Mesenchymal stem cell (in vitro differentiated cells and primary cell): ENCODE measurements at regions not wholly inside any gene's neighbourhood (a gene's known extent, or its start where the extent isn't known, plus 50 kb on each side); places are given as distances from the start of the nearest gene placed in this dataset.

Source experiments
- DNase-seq: peaks from one replicate; pipeline ENCODE4 v3.0.0-alpha.2; 2013
- H2AFZ ChIP-seq: one replicate; pipeline ENCODE4 v1.6.1; 2013; ENCODE audit warnings: low read depth, mild to moderate bottlenecking, control low read depth, inconsistent platforms, low read length, moderate library complexity
- H2AK5ac ChIP-seq: 2 replicates; pipeline ENCODE4 v1.6.1; 2013; ENCODE audit warnings: low read length, moderate library complexity, mild to moderate bottlenecking, inconsistent platforms; ENCODE audit not compliant: severe bottlenecking
- H2BK120ac ChIP-seq: one replicate; pipeline ENCODE4 v1.6.1; 2013; ENCODE audit warnings: low read depth, mild to moderate bottlenecking, inconsistent platforms, low read length, moderate library complexity
- H2BK12ac ChIP-seq, 2 experiments: one replicate each; pipeline ENCODE4 v1.6.1; 2013; ENCODE audit warnings: inconsistent platforms in 2 of 2, low read length in 2 of 2, mild to moderate bottlenecking in 2 of 2, moderate library complexity in 2 of 2, control low read depth in 1 of 2
- H2BK15ac ChIP-seq: one replicate; pipeline ENCODE4 v1.6.1; 2013; ENCODE audit warnings: mild to moderate bottlenecking, low read depth, inconsistent platforms; ENCODE audit not compliant: poor library complexity, severe bottlenecking
- H2BK5ac ChIP-seq: 2 replicates; pipeline ENCODE4 v1.6.1; 2013; ENCODE audit warnings: low read depth, mild to moderate bottlenecking, low read length, control low read depth, inconsistent platforms; ENCODE audit not compliant: poor library complexity, severe bottlenecking
- H3K14ac ChIP-seq, 2 experiments: one replicate each; pipeline ENCODE4 v1.6.1; 2013; ENCODE audit warnings: inconsistent platforms in 2 of 2, low read length in 2 of 2, control low read depth in 1 of 2, mild to moderate bottlenecking in 1 of 2, moderate library complexity in 1 of 2
- H3K18ac ChIP-seq, 2 experiments: one replicate each; pipeline ENCODE4 v1.6.1; 2013; ENCODE audit warnings: inconsistent platforms in 2 of 2, low read length in 2 of 2, control low read depth in 1 of 2, low read depth in 1 of 2, mild to moderate bottlenecking in 1 of 2
- H3K23ac ChIP-seq, 2 experiments: one replicate each; pipeline ENCODE4 v1.6.1; 2013; ENCODE audit warnings: inconsistent platforms in 2 of 2, low read length in 2 of 2, mild to moderate bottlenecking in 2 of 2, moderate library complexity in 2 of 2, control low read depth in 1 of 2
- H3K27ac ChIP-seq: 2 replicates; pipeline ENCODE4 v1.5.1; 2013; ENCODE audit warnings: mild to moderate bottlenecking, moderate library complexity, low read length, control low read depth, inconsistent platforms; ENCODE audit not compliant: poor library complexity, severe bottlenecking
- H3K27me3 ChIP-seq, 2 experiments: 2 replicates each; pipeline versions ENCODE4 v1.6.1 to v1.7.0; 2013; ENCODE audit warnings: low read length in 2 of 2, mild to moderate bottlenecking in 2 of 2, moderate library complexity in 2 of 2, control low read depth in 1 of 2, inconsistent platforms in 1 of 2; ENCODE audit not compliant: control insufficient read depth in 1 of 2, insufficient read depth in 1 of 2
- H3K36me3 ChIP-seq, 2 experiments: 2 replicates each; pipeline versions ENCODE4 v1.6.1 to v1.7.0; 2013; ENCODE audit warnings: low read length in 2 of 2, control low read depth in 1 of 2, inconsistent platforms in 1 of 2, low read depth in 1 of 2, mild to moderate bottlenecking in 1 of 2; ENCODE audit not compliant: insufficient read depth in 2 of 2, control insufficient read depth in 1 of 2
- H3K4ac ChIP-seq, 2 experiments: one replicate each; pipeline ENCODE4 v1.6.1; 2013; ENCODE audit warnings: inconsistent platforms in 2 of 2, low read length in 2 of 2, mild to moderate bottlenecking in 2 of 2, moderate library complexity in 2 of 2, control low read depth in 1 of 2, low read depth in 1 of 2
- H3K4me1 ChIP-seq: 2 replicates; pipeline ENCODE4 v1.6.1; 2013; ENCODE audit warnings: low read depth, low read length, control low read depth; ENCODE audit not compliant: control insufficient read depth, insufficient read depth
- H3K4me2 ChIP-seq: 2 replicates; pipeline ENCODE4 v1.6.1; 2013; ENCODE audit warnings: low read length, mild to moderate bottlenecking, inconsistent platforms; ENCODE audit not compliant: poor library complexity, severe bottlenecking
- H3K4me3 ChIP-seq, 2 experiments: 2 replicates each; pipeline versions ENCODE4 v1.5.1 to v1.7.0; 2013; ENCODE audit warnings: low read length in 2 of 2, mild to moderate bottlenecking in 2 of 2, control low read depth in 1 of 2, low read depth in 1 of 2; ENCODE audit not compliant: insufficient read depth in 1 of 2
- H3K79me1 ChIP-seq: replicated peaks from 2 replicates; pipeline ENCODE4 v1.6.1; 2013; ENCODE audit warnings: mild to moderate bottlenecking, control low read depth, low read length, inconsistent platforms; ENCODE audit not compliant: poor library complexity, severe bottlenecking
- H3K9ac ChIP-seq: 2 replicates; pipeline ENCODE4 v1.7.0; 2013; ENCODE audit warnings: mild to moderate bottlenecking, low read length, moderate library complexity
- H3K9me3 ChIP-seq: 2 replicates; pipeline ENCODE4 v1.7.0; 2013; ENCODE audit warnings: mild to moderate bottlenecking, low read length; ENCODE audit not compliant: control insufficient read depth
- H4K8ac ChIP-seq: one replicate; pipeline ENCODE4 v1.6.1; 2013; ENCODE audit warnings: inconsistent platforms, mild to moderate bottlenecking, low read length, moderate library complexity
- H4K91ac ChIP-seq: one replicate; pipeline ENCODE4 v1.6.1; 2013; ENCODE audit warnings: mild to moderate bottlenecking, low read length, inconsistent platforms
- WGBS: methylation state at CpG from one replicate; pipeline ENCODE4 v1.1.7; 2013; ENCODE audit warnings: mixed read lengths; 5-methylcytosine and 5-hydroxymethylcytosine counted together

DNA sequence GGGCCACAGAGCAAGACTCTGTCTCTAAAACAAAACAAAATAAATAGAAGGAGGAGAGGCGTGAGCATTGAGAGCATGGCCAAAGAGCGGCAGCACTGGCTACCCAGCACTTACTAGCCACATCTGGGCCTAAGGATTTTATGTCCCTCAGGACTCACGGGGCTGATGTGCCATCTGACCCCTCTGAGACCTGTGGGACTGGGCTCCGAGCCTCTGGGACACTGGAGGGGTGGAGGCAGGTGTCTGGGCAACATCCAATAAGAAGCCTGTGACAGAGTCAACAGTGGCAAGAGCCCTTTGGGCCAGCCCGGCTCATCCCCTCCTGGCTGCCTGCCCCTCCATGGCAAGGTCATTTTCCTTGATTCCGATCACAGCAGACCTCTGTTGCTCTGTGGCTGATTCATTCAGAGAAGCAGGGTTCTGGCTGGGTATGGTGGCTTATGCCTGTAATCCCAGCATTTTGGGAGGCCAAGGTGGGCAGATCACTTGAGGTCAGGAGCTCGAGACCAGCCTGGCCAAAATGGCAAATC lies 60.7 kb downstream of the RRM2 start:
- H3K14ac ChIP-seq, result no peak overlapping the region
- H2BK5ac ChIP-seq, result no peak overlapping the region
- H2BK120ac ChIP-seq, result no peak overlapping the region
- no peak overlapping the region for H3K4me2 ChIP-seq
- no peak overlapping the region for H3K18ac ChIP-seq
- H2BK15ac ChIP-seq, result no peak overlapping the region
- H3K9ac ChIP-seq, result no peak overlapping the region
- no peak overlapping the region for H3K23ac ChIP-seq
- no peaks in the 10 kb centered on the region for H3K79me1 ChIP-seq
- no peaks in the 10 kb centered on the region for H3K36me3 ChIP-seq
- no peak overlapping the region for H4K8ac ChIP-seq
- 94% methylated on average over 7 of the region's 7 CpGs for WGBS
- DNase-seq, result no peak
- no peak overlapping the region for H4K91ac ChIP-seq
- no peak overlapping the region for H2AK5ac ChIP-seq
- H3K4me3 ChIP-seq, result no peak overlapping the region
- H3K4ac ChIP-seq, result no peak overlapping the region
- H2AFZ ChIP-seq, result no peak overlapping the region
- H3K9me3 ChIP-seq, result peaks cover 6% of the 10 kb centered on the region
- H3K27me3 ChIP-seq, result peaks cover 0 to 10% of the 10 kb centered on the region in 2 experiments
- H3K4me1 ChIP-seq, result no peaks in the 10 kb centered on the region
- no peak overlapping the region for H3K27ac ChIP-seq
- H2BK12ac ChIP-seq, result no peak overlapping the region

DNA sequence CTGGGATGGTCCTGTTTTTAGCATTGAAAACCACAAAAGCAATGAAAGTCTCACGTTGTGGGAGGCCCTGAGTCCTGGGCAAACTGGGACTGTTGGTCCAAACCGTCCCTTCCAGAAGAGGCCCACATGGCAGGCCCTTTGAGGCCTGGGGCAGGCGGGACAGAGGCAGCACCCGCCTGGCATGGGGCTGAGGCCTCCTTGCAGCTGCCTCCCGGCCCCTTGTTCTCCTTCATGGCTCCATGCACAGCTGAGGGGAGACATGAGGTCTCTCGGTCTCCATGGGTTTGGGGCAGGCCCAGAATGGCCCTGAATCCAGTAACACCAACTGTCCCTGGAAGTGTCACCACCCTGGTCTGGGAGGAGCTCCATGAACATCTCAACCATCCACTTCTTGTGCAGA lies 61.9 kb downstream of the RRM2 start:
- H2BK15ac ChIP-seq, result no peak overlapping the region
- H3K36me3 ChIP-seq, result no peaks in the 10 kb centered on the region
- no peak overlapping the region for H3K27ac ChIP-seq
- no peak overlapping the region for H4K8ac ChIP-seq
- H3K4ac ChIP-seq, result no peak overlapping the region
- H3K4me1 ChIP-seq, result no peaks in the 10 kb centered on the region
- peaks cover 0 to 10% of the 10 kb centered on the region in 2 experiments for H3K27me3 ChIP-seq
- H2AFZ ChIP-seq, result no peak overlapping the region
- H3K79me1 ChIP-seq, result no peaks in the 10 kb centered on the region
- no peak overlapping the region for H2AK5ac ChIP-seq
- no peak overlapping the region for H3K4me2 ChIP-seq
- 89% methylated on average over 6 of the region's 6 CpGs for WGBS
- no peak for DNase-seq
- no peak overlapping the region for H3K14ac ChIP-seq
- no peak overlapping the region for H3K4me3 ChIP-seq
- H3K23ac ChIP-seq, result no peak overlapping the region
- no peak overlapping the region for H3K18ac ChIP-seq
- H2BK120ac ChIP-seq, result no peak overlapping the region
- H3K9ac ChIP-seq, result no peak overlapping the region
- H3K9me3 ChIP-seq, result peaks cover 6% of the 10 kb centered on the region
- no peak overlapping the region for H2BK12ac ChIP-seq
- no peak overlapping the region for H4K91ac ChIP-seq
- no peak overlapping the region for H2BK5ac ChIP-seq

DNA sequence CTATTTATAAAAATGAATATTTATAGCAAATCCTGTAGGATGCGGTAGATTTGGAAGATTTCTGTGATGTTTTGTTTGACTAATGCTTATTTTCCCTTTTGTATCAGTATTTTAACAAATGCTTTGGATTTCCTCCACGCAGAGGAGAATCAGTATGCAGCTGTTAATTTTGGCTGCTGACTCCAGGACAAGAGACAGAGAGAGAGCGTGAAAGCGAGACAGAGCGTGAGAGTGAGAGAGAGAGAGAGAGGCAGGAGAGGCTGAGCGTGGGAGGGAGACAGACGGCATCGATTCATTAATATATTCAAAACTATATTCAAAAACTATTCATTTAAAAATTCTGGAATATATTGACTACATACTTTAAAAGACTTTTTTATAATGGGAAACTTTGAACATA lies 62.5 kb downstream of the RRM2 start:
- WGBS, result 98% methylated on average over 5 of the region's 8 CpGs
- Histone ChIP-seq H3K9me3 (peaks cover 6% of the 10 kb centered on the region), H4K91ac (no peak overlapping the region), H2BK5ac (no peak overlapping the region), H3K18ac (no peak overlapping the region), H3K27ac (no peak overlapping the region), H2AK5ac (no peak overlapping the region), H2AFZ (no peak overlapping the region), H3K27me3 (peaks cover 0 to 10% of the 10 kb centered on the region in 2 experiments), H2BK15ac (no peak overlapping the region), H3K14ac (no peak overlapping the region), H3K4me2 (no peak overlapping the region), H3K79me1 (no peaks in the 10 kb centered on the region), H3K4ac (no peak overlapping the region), H3K9ac (no peak overlapping the region), H3K23ac (no peak overlapping the region), H3K4me3 (no peak overlapping the region), H3K4me1 (no peaks in the 10 kb centered on the region), H2BK120ac (no peak overlapping the region), H2BK12ac (no peak overlapping the region), H3K36me3 (no peaks in the 10 kb centered on the region), H4K8ac (no peak overlapping the region)
- no peak for DNase-seq

DNA sequence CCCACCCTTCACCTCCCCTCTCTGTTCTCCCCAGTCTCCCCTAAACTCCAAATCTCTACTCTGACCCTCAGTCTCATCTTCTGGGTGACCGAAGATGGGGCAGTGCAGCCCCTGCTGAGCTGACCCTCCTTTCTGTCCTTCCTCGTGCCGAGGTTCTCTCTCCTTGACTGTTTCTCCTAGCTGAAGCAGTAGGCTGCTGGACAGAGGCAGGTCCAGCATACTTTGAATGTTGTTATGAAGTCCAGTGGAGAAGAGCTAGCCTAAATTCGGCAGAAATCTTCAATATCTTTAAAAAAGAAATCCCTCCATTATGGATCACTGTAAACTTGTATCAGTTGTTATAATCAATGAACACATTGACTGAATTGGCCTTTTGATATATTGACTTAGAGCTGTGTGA lies 63.2 kb downstream of the RRM2 start:
- DNase-seq, result no peak
- Histone ChIP-seq H3K9me3 (peaks cover 6% of the 10 kb centered on the region), H4K8ac (no peak overlapping the region), H4K91ac (no peak overlapping the region), H2BK5ac (no peak overlapping the region), H2BK120ac (no peak overlapping the region), H3K27me3 (peaks cover 0 to 10% of the 10 kb centered on the region in 2 experiments), H3K4me3 (no peak overlapping the region), H3K18ac (no peak overlapping the region), H3K4me2 (no peak overlapping the region), H2AK5ac (no peak overlapping the region), H3K14ac (no peak overlapping the region), H3K4ac (no peak overlapping the region), H2AFZ (no peak overlapping the region), H2BK12ac (no peak overlapping the region), H2BK15ac (no peak overlapping the region), H3K79me1 (no peaks in the 10 kb centered on the region), H3K36me3 (no peaks in the 10 kb centered on the region), H3K27ac (no peak overlapping the region), H3K4me1 (no peaks in the 10 kb centered on the region), H3K23ac (no peak overlapping the region), H3K9ac (no peak overlapping the region)
- 98% methylated on average over 3 of the region's 4 CpGs for WGBS
